Stimulated activated CD4-positive, alpha-beta T cell treated with anti-CD3 and anti-CD28 coated beads, Interleukin-4, amount 100 ng/mL, for 4 hours (primary cell): ENCODE measurements at regions not wholly inside any gene's neighbourhood (a gene's known extent, or its start where the extent isn't known, plus 50 kb on each side); places are given as distances from the start of the nearest gene placed in this dataset.

Experiments used
- DNase-seq, 2 experiments: peaks; one replicate each; pipeline ENCODE4 v3.0.0-alpha.2; 2020

DNA sequence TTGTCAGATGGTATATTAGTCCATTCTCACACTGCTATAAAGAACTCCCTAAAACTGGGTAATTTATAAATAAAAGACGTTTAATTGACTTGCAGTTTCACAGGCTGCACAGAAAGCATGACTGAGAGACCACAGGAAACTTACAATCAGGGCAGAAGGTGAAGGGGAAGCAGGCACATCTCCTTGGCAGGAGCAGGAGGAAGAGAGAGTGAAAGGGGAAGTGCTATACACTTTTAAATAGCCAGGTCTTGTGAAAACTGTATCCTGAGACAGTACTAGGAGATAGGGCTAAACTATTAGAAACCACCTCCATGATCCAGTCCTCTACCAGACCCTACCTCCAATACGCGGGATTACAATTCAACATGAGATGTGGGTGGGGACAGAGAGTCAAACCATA, 193.9 kb upstream of the KCNG1 start:
- DNase-seq: no peak

GRCh38 chr20:51212816-51213215, 189.9 kb upstream of the KCNG1 start:
- no peak for DNase-seq

- DNase-seq: no peak
Observed at GRCh38 chr20:51211191-51211590, 188.3 kb upstream of the KCNG1 start.

DNA sequence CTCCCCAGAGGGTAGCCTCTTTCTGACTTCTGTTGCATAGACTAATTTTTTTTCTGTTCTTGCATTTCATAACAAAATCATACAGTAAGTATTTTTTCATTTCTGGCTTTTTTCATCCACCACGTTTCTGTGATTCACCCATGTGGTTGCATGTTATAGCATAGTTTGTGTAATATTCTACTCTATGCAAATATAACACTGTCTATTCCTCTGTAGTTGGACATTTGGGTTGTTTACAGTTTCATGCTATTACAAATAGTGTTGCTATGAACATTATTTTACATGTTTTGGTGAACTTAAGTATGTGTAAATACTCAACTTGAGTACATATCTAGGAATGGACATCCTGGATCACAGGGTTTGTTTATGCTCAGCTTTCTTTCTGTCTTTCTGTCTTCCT, 187.2 kb upstream of the KCNG1 start:
- DNase-seq: no peak

- DNase-seq: no peak
Observed at GRCh38 chr20:51208162-51208561, 185.3 kb upstream of the KCNG1 start.

- no peak for DNase-seq
Observed at GRCh38 chr20:51206032-51206662, 183.2 kb upstream of the KCNG1 start.

GRCh38 chr20:51204794-51205193, 181.9 kb upstream of the KCNG1 start:
- DNase-seq: no peak

DNA sequence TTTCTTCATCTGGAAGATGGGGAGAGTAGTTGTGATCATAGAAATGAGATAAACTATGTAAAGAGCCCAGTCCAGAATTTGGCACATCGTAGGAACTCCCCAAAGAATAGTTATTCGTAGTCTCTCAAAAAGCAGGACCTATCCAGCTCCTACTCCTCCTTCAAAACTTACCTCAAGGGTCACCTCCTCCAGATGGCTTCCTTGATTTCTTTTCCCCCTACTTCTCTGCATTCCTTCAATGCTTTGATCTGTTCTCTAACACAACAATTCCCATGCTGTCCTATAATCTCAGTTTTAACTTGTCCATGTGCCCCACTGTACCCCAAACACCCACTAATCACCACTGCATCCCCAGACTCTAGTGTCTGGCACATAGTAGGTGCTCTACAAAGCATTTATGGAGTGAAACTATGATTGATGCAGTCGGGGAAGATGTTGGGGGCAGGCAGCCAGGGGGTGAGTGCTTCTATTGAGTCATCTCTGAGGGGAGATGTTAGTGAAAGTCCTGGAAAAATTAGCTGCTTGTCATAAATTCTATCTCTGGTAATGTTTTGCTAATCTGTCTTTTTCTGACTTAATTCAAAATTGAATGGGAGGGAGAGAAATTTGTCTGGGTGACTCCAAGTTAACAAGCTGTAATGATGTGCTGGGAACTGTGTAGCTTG, 181.3 kb upstream of the KCNG1 start:
- no peak for DNase-seq

DNA sequence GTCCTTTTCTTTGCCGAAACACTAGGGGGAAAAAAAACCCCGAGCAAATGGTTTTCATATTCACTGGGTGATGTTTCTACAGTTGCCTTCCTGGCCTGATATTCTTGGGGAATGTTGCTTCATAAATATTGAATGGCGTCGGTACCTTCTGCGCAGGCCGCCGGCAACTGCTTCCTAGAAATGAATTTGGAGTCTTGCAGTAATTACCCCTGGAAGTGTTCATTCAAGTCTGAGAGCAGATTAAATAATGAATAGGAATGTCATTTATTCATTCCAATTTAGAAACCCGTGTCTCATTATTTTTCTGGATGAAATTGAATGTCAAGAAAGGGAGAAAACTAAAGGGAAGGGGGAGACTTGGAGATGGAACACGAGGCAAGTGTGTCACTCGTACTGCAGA, 179.4 kb upstream of the KCNG1 start:
- no peak for DNase-seq

GRCh38 chr20:51199920-51200319, 177.0 kb upstream of the KCNG1 start:
- no peak for DNase-seq

DNA sequence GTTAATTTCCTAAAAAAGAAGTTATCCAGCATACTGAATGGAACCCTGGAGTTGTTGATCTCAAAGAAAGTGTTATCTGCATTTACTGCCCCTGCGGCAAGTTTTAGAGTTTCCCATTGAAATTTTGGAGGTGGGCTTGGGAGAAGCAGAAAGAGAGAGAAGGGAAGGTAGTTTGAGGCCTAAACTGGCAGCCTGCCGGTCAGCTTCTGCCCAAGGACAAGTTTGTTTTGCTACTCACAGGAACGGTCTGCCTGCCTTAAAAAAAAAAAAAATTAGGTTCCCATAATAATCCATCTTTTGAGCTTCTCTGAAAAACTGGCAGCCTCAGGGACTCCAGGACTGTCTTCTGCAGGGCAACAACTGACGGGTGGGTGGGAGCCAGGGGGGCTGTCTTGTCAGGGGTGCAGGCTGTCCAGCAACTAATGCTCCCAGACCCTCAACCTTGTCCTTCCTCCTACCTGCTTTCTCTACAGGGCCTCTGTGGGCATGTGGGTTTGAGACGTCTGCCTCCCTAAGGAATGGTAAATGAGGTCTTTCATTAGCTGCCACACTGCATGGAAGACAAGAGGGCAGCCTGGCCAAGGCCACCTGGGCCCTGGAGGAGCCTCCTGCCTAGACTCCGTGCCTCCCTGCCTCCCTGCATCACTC, 176.1 kb upstream of the KCNG1 start:
- DNase-seq: no peak

DNA sequence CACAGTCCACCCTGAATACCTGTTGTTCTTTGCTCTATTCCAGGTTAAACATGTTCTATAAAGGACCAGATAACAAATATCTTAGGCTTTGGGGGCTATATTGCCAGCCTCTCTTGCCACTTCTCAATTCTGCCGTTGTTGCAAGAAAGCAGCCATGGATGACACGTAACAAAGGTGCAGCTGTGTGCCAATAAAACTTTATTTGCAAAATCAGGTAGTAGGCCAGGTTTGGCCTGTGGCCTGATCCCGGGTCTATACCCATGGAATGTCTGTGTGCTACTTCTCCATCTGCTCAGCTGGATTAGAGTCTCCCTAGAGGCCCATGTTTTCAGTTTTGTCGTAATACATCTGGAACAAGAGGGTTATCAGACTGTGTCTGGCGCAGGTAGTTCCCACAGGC, 175.3 kb upstream of the KCNG1 start:
- DNase-seq: no peak

DNA sequence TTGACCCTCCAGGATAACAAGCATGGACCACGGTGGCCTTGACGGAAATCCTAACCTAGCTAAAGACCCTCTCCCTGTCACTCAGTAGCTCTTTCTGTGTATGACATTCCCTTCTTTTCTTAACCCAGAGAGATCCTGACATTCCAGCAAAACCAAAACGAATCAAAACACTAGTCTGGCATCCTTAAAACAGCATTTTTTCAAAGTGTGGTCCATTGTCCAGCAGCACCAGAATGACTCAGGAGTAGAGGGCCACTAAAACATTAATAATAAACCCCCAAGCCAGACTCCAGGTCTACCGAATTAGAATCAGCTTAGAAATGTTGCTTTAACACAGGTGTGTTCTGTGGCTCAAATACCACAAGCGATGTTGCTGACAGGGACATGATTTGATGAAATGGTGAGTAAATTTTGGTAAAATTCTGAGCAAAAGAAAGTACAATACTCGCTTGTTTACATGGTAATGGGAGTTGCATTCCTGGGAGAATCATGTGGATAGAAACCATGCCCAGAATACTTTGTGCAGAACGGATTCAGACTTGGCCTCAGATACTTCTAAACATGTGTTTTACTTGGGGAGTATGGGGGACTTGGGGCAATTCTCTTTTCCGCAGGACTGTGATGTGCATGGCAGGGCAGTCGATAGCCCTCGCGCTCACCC, 174.2 kb upstream of the KCNG1 start:
- no peak for DNase-seq

DNA sequence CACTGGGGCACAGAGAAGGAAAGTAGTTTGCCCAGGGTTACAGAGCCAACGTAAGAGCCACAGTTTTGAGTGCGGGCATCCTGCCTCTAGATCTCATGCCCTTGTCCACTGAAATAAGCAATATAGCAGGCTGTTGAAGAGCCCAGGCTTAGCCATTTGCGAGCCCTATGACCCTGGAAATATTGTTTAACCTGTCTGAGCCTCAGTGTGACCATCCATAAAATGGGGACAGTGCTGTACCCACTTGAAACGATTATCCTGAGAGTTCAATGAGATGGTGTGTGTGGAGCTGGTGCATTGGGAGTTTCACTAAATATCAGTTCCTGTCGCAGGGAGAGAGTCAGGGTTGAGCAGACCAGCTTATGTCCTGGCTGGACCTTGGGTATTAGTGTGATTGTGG, 173.1 kb upstream of the KCNG1 start:
- no peak for DNase-seq

DNA sequence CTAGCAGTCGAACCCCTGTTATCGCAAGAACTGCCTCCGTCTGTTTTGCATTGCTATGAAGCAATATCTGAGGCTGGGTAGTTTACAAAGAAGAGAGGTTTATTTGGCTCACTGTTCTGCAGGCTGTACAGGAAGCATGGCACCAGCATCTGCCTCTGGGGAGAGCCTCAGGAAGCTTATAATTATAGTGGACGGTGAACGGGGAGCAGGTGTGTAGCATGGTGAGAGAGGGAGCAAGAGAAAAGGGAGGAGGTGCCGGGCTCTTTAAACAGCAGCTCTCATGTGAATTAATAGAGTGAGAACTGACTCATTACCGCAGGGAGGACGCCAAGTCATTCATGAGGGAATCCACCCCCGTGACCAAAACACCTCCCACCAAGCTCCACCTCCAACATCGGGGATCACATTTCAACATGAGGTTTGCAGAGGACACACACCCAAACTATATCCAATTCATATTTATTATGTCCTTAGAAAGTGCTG, 172.6 kb upstream of the KCNG1 start:
- no peak for DNase-seq

DNA sequence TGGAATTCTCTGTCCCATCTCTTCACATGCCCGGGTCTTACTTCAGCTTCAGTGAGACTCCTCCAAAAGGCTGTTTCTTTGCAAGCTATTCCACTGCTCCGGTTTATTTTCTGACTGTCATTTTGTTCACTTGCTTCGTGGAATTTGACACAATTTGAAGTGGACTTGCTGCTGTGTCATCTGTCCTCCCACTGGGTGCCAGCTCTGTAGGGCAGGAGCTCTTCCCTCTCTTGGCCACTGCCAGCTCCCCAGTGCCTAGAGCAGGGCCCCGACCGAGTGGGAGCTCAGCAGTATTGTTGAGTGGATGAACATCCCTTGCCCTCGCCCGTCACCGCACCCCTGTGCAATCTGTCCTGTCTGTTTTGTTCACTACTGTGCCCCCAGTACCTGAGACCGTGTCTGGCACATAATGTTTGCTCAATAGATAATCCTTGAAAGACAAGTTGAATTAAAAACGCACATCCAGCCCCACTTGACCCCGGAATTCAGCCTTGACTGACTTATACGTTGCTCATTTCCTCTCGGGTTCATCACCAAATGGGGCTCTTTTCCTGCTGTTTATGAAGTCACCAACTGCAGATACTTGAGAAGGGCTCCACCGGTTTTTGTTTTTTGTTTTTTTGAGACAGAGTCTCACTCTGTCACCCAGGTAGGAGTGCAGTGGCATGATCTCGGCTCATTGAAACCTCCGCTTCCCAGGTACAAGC, 170.3 kb upstream of the KCNG1 start:
- DNase-seq: no peak

GRCh38 chr20:51190783-51191180, 167.9 kb upstream of the KCNG1 start:
- DNase-seq: no peak

- no peak for DNase-seq
Observed at GRCh38 chr20:51189814-51190782, 167.2 kb upstream of the KCNG1 start.

DNA sequence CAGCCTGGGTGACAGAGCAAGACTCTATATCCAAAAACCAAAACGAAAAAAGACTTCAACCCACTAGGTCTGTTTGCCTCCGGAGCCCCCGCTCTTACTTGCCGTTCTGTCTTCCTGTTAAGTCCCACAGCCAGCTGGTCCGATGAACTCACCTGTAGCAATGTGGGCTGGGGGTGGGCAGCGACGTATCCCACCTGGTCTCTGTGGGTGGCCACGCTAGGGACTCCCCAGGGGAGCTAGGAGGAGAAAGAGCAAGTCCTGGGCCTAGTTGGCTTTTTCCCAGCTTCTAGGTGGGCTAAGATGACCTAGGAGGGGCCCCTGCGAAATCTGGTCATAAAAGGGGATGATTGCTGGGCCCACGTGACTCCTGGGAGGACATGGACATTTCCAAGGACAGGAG, 166.0 kb upstream of the KCNG1 start:
- DNase-seq: no peak

GRCh38 chr20:51187261-51187660, 164.4 kb upstream of the KCNG1 start:
- DNase-seq: no peak

- no peak for DNase-seq
Observed at GRCh38 chr20:51185861-51186260, 163.0 kb upstream of the KCNG1 start.

GRCh38 chr20:51185277-51185676, 162.4 kb upstream of the KCNG1 start:
- no peak for DNase-seq
